Vagina (tissue), 2 donors: ENCODE measurements at regions not wholly inside any gene's neighbourhood (a gene's known extent, or its start where the extent isn't known, plus 50 kb on each side); places are given as distances from the start of the nearest gene placed in this dataset.

Experiments
- DNase-seq, 2 donors: peaks; one replicate each; pipeline ENCODE4 v3.0.0-alpha.2; 2017; ENCODE audit errors: extremely low spot score in 2 of 2
- H3K27ac ChIP-seq: fragments of 200-600 bp; sonication (generic); one replicate; pipeline ENCODE4 v1.5.1; 2019
- H3K27me3 ChIP-seq: fragments of 200-600 bp; sonication (generic); one replicate; pipeline ENCODE4 v1.5.1; 2019
- H3K36me3 ChIP-seq, 2 donors: fragments of 200-600 bp; sonication (generic); one replicate each; pipeline ENCODE4 v1.5.1; 2017 to 2019
- H3K4me1 ChIP-seq: fragments of 200-600 bp; sonication (generic); one replicate; pipeline ENCODE4 v1.5.1; 2019
- H3K4me3 ChIP-seq, 2 donors: fragments of 200-600 bp; sonication (generic); 1 replicate in 1 of 2; 2 replicates in 1 of 2; pipeline ENCODE4 v1.5.1; 2016 to 2019
- H3K9me3 ChIP-seq: fragments of 200-600 bp; sonication (generic); one replicate; pipeline ENCODE4 v1.5.1; 2019
- POLR2A ChIP-seq, 2 donors: fragments of 450-650 bp; IDR thresholded peaks; one replicate each; pipeline ENCODE4 v1.6.1; 2017; ENCODE audit warnings: antibody characterized with exemption in 2 of 2, mild to moderate bottlenecking in 2 of 2, moderate library complexity in 2 of 2
- POLR2AphosphoS5 ChIP-seq, 2 donors: sonication (generic); formaldehyde crosslinking; IDR thresholded peaks; one replicate each; pipeline ENCODE4 v1.9.0; 2017; ENCODE audit warnings: antibody characterized with exemption in 2 of 2, mild to moderate bottlenecking in 2 of 2, low read depth in 1 of 2; ENCODE audit not compliant: insufficient read depth in 1 of 2
- intact Hi-C: fragments of 100-400 bp; cut with DNase I; formaldehyde crosslinking; loops from one replicate; pipeline ENCODE4 v1.15.1; 2023
- TF ChIP-seq, protein P1 (sequence below), 3 experiments: fragments of 450-650 bp in 2 of 3; fragments of 200-600 bp in 1 of 3; sonication (generic) in 1 of 3; IDR thresholded peaks; one replicate each; pipeline ENCODE4 v1.5.1; 2017 to 2019; ENCODE audit warnings: antibody characterized with exemption in 3 of 3, mild to moderate bottlenecking in 2 of 3, moderate library complexity in 2 of 3

- TF ChIP-seq, protein P1, sequence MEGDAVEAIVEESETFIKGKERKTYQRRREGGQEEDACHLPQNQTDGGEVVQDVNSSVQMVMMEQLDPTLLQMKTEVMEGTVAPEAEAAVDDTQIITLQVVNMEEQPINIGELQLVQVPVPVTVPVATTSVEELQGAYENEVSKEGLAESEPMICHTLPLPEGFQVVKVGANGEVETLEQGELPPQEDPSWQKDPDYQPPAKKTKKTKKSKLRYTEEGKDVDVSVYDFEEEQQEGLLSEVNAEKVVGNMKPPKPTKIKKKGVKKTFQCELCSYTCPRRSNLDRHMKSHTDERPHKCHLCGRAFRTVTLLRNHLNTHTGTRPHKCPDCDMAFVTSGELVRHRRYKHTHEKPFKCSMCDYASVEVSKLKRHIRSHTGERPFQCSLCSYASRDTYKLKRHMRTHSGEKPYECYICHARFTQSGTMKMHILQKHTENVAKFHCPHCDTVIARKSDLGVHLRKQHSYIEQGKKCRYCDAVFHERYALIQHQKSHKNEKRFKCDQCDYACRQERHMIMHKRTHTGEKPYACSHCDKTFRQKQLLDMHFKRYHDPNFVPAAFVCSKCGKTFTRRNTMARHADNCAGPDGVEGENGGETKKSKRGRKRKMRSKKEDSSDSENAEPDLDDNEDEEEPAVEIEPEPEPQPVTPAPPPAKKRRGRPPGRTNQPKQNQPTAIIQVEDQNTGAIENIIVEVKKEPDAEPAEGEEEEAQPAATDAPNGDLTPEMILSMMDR (IDR thresholded peaks at IDR 0.05): no peak
- no peak for TF ChIP-seq POLR2A (IDR thresholded peaks at IDR 0.05)
- TF ChIP-seq POLR2AphosphoS5 (IDR thresholded peaks at IDR 0.05; ENCODE audit: insufficient read depth in 1 of 2, low read depth in 1 of 2): no peak
- intact Hi-C loops: no loop called here
- DNase-seq: no peak
- Histone ChIP-seq H3K36me3 (no peaks in the 10 kb centered on the region), H3K9me3 (no peaks in the 10 kb centered on the region), H3K4me1 (peaks cover 8% of the 10 kb centered on the region), H3K27ac (no peak overlapping the region), H3K4me3 (no peak overlapping the region), H3K27me3 (no peaks in the 10 kb centered on the region)
Observed at GRCh38 chr4:31549256-31549655, 829.1 kb downstream of the PCDH7 start.

- H3K4me1 ChIP-seq: no peaks in the 10 kb centered on the region
- no peaks in the 10 kb centered on the region for H3K36me3 ChIP-seq
- no peaks in the 10 kb centered on the region for H3K9me3 ChIP-seq
- no peaks in the 10 kb centered on the region for H3K27me3 ChIP-seq
- TF ChIP-seq POLR2AphosphoS5 (IDR thresholded peaks at IDR 0.05; ENCODE audit: insufficient read depth in 1 of 2, low read depth in 1 of 2): no peak
- TF ChIP-seq, protein P1 (IDR thresholded peaks at IDR 0.05): no peak
- TF ChIP-seq POLR2A (IDR thresholded peaks at IDR 0.05): no peak
- H3K4me3 ChIP-seq: no peak overlapping the region
- H3K27ac ChIP-seq: no peak overlapping the region
- no peak for DNase-seq
- intact Hi-C loops: no loop called here
Observed at GRCh38 chr4:31557437-31557836, 837.3 kb downstream of the PCDH7 start.

DNA sequence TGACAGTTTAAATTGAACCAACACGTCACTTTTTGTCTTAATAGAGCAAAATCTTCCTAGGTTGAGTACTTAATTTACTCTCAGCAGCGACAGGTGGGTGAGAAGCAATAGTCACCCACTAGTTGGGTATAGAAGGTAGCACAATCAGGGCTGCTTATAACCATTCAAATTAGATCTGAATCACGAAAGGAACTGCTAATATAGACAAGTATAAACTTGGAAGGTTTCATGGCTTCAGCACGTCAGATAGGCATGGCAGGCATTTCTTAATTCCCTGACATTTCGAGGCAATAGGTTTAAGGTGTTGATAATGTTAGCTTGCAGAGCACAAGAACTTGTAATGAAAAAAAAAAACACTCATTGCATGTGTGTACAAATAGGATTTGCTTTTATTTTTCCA is 853.4 kb downstream of the PCDH7 start:
- H3K4me1 ChIP-seq: no peaks in the 10 kb centered on the region
- H3K27me3 ChIP-seq: no peaks in the 10 kb centered on the region
- H3K9me3 ChIP-seq: no peaks in the 10 kb centered on the region
- intact Hi-C loops: no loop called here
- DNase-seq: no peak
- TF ChIP-seq, protein P1 (IDR thresholded peaks at IDR 0.05): no peak
- TF ChIP-seq POLR2AphosphoS5 (IDR thresholded peaks at IDR 0.05; ENCODE audit: insufficient read depth in 1 of 2, low read depth in 1 of 2) (no peak), POLR2A (IDR thresholded peaks at IDR 0.05) (no peak)
- no peak overlapping the region for H3K27ac ChIP-seq
- no peaks in the 10 kb centered on the region for H3K36me3 ChIP-seq
- no peak overlapping the region for H3K4me3 ChIP-seq

DNA sequence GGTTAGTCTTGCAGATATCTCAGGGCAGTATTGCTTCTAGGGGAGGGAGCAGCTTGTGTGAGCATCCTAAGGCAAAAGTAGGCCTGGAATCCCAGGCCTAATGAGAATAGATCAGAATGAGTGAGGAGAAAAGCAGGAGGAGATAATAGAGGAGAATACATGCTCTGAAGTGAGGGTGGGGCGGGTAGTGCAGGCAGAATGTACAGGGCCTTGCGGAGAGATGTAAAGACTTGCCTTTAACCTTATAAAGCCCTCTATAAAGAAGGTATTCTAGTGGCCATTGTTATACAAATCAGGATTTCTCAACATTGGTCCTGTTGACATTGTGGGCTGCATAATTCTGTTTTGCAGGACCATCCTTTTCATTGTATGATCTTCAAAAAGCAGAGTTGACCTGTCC is 855.3 kb downstream of the PCDH7 start:
- intact Hi-C loops: no loop called here
- no peaks in the 10 kb centered on the region for H3K9me3 ChIP-seq
- no peak for TF ChIP-seq POLR2A (IDR thresholded peaks at IDR 0.05)

GRCh38 chr4:31580843-31581242 is 860.7 kb downstream of the PCDH7 start:
- Histone ChIP-seq H3K27ac (no peak overlapping the region), H3K27me3 (no peaks in the 10 kb centered on the region), H3K4me3 (no peak overlapping the region), H3K4me1 (no peaks in the 10 kb centered on the region), H3K9me3 (no peaks in the 10 kb centered on the region), H3K36me3 (no peaks in the 10 kb centered on the region)
- intact Hi-C loops: no loop called here
- TF ChIP-seq, protein P1 (IDR thresholded peaks at IDR 0.05): no peak
- no peak for TF ChIP-seq POLR2AphosphoS5 (IDR thresholded peaks at IDR 0.05; ENCODE audit: insufficient read depth in 1 of 2, low read depth in 1 of 2)
- no peak for TF ChIP-seq POLR2A (IDR thresholded peaks at IDR 0.05)
- no peak for DNase-seq

More for the DNA sequence above, 855.3 kb downstream of the PCDH7 start:
- no peaks in the 10 kb centered on the region for H3K36me3 ChIP-seq
- H3K27me3 ChIP-seq: no peaks in the 10 kb centered on the region
- H3K4me3 ChIP-seq: no peak overlapping the region
- H3K27ac ChIP-seq: no peak overlapping the region
- H3K4me1 ChIP-seq: no peaks in the 10 kb centered on the region
- DNase-seq: no peak

DNA sequence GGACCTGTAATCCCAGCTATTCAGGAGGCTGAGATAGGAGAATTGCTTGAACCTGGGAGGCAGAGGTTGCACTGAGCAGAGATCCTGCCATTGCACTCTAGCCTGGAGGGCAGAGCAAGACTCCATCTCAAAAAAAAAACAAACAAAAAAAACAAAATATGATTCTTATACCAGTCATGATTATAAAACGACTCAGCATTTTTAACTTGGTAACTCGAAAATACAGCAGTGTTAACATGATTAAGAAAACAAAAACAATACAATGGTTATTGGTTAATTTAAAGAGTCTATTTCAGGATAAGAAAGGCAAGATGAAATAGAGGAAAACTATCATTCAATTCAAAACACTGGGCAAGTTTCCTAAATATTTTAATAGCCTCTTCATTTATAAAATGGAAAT is 865.3 kb downstream of the PCDH7 start:
- TF ChIP-seq POLR2AphosphoS5 (IDR thresholded peaks at IDR 0.05; ENCODE audit: insufficient read depth in 1 of 2, low read depth in 1 of 2): no peak
- no peak for TF ChIP-seq POLR2A (IDR thresholded peaks at IDR 0.05)
- TF ChIP-seq, protein P1 (IDR thresholded peaks at IDR 0.05): no peak
- H3K27me3 ChIP-seq: no peaks in the 10 kb centered on the region
- H3K4me1 ChIP-seq: no peaks in the 10 kb centered on the region
- H3K4me3 ChIP-seq: no peak overlapping the region
- no peaks in the 10 kb centered on the region for H3K36me3 ChIP-seq
- no peak for DNase-seq
- intact Hi-C loops: no loop called here
- H3K27ac ChIP-seq: no peak overlapping the region
- H3K9me3 ChIP-seq: no peaks in the 10 kb centered on the region
